CD4-positive, alpha-beta T cell (primary cell): ENCODE measurements at regions not wholly inside any gene's neighbourhood (a gene's known extent, or its start where the extent isn't known, plus 50 kb on each side); places are given as distances from the start of the nearest gene placed in this dataset.

Experiments
- ATAC-seq: fragments of 200-7000 bp; cut with Tn5 transposase; one replicate; pipeline ENCODE4 v1.10.0; 2022; ENCODE audit warnings: mild to moderate bottlenecking; ENCODE audit not compliant: poor library complexity
- CTCF ChIA-PET: fragments of 350-600 bp; sonication (Branson Sonifier 250); formaldehyde crosslinking; loops from one replicate; lab custom pipeline; 2021; ENCODE audit warnings: antibody characterized with exemption, inconsistent platforms; lab: Charles Lee
- POLR2A ChIA-PET: fragments of 350-600 bp; sonication (Branson Sonifier 250); formaldehyde crosslinking; loops from one replicate; lab custom pipeline; 2021; ENCODE audit warnings: antibody characterized with exemption, inconsistent platforms; lab: Charles Lee
- DNase-seq, 14 experiments: peaks; one replicate each; pipeline ENCODE4 v3.0.0-alpha.2; 2013 to 2020; ENCODE audit warnings: mixed read lengths in 2 of 14
- H3K27ac ChIP-seq, 2 donors: one replicate each; pipeline versions ENCODE4 v1.5.1 to v1.7.0; 2013; ENCODE audit warnings: low read length in 2 of 2, low read depth in 1 of 2, mild to moderate bottlenecking in 1 of 2
- H3K27me3 ChIP-seq, 2 experiments: 1 replicate in 1 of 2; 2 replicates in 1 of 2; pipeline versions ENCODE4 v1.6.1 to v1.7.0; 2013; ENCODE audit warnings: low read length in 2 of 2, control low read depth in 1 of 2, mild to moderate bottlenecking in 1 of 2, moderate library complexity in 1 of 2; ENCODE audit not compliant: insufficient read depth in 2 of 2, control insufficient read depth in 1 of 2
- H3K36me3 ChIP-seq: one replicate; pipeline ENCODE4 v1.6.1; 2013; ENCODE audit warnings: low read length, control low read depth; ENCODE audit not compliant: insufficient read depth
- H3K4me1 ChIP-seq: one replicate; pipeline ENCODE4 v1.6.1; 2013; ENCODE audit warnings: low read length, control low read depth; ENCODE audit not compliant: insufficient read depth
- H3K4me3 ChIP-seq: one replicate; pipeline ENCODE4 v1.5.1; 2013; ENCODE audit warnings: mild to moderate bottlenecking, low read length, moderate library complexity
- H3K9me3 ChIP-seq, 2 experiments: 1 replicate in 1 of 2; 2 replicates in 1 of 2; pipeline versions ENCODE4 v1.6.1 to v1.7.0; 2013; ENCODE audit warnings: low read length in 2 of 2, mild to moderate bottlenecking in 2 of 2, control low read depth in 1 of 2, moderate library complexity in 1 of 2; ENCODE audit not compliant: control insufficient read depth in 1 of 2, insufficient read depth in 1 of 2
- H3K27ac Mint-ChIP-seq: one replicate; pipeline ENCODE4 v1.8.0; 2020; ENCODE audit warnings: mixed read lengths
- H3K27me3 Mint-ChIP-seq: one replicate; pipeline ENCODE4 v1.8.0; 2021; ENCODE audit warnings: mixed read lengths
- H3K36me3 Mint-ChIP-seq: one replicate; pipeline ENCODE4 v1.8.0; 2021; ENCODE audit warnings: low read depth, mixed read lengths
- H3K4me1 Mint-ChIP-seq: one replicate; pipeline ENCODE4 v1.8.0; 2021; ENCODE audit warnings: low read depth, mixed read lengths
- H3K4me3 Mint-ChIP-seq: one replicate; pipeline ENCODE4 v1.8.0; 2020; ENCODE audit warnings: mild to moderate bottlenecking, mixed read lengths
- H3K9me3 Mint-ChIP-seq: one replicate; pipeline ENCODE4 v1.8.0; 2020; ENCODE audit warnings: mixed read lengths
- CTCF ChIP-seq: fragments of 200-600 bp; IDR thresholded peaks from one replicate; pipeline ENCODE4 v1.8.0; 2022; ENCODE audit warnings: antibody characterized with exemption, mild to moderate bottlenecking
- intact Hi-C, 2 experiments: fragments of 100-400 bp; cut with DNase I in 1 of 2; cut with micrococcal nuclease in 1 of 2; formaldehyde crosslinking; loops; one replicate each; pipeline versions ENCODE4 v1.15.1 to v1.9.0; 2023 to 2025; cut with DNase I, micrococcal nuclease

GRCh38 chr17:45718791-45719190, 65.3 kb upstream of the CRHR1 start:
- Mint-ChIP-seq H3K4me3 (no peak overlapping the region), H3K36me3 (no peaks in the 10 kb centered on the region), H3K4me1 (no peaks in the 10 kb centered on the region), H3K27ac (no peak overlapping the region), H3K27me3 (peaks cover 59% of the 10 kb centered on the region), H3K9me3 (peaks cover under 1% of the 10 kb centered on the region)
- POLR2A ChIA-PET = no interaction called here
- ATAC-seq (no peak), DNase-seq (no peak)
- H3K4me1 ChIP-seq = no peaks in the 10 kb centered on the region
- peaks cover 5 to 9% of the 10 kb centered on the region in 2 experiments for H3K27me3 ChIP-seq
- H3K27ac ChIP-seq = no peak overlapping the region
- intact Hi-C loops = no loop called here
- H3K9me3 ChIP-seq = no peaks in the 10 kb centered on the region
- TF ChIP-seq CTCF = no peak
- no peaks in the 10 kb centered on the region for H3K36me3 ChIP-seq
- H3K4me3 ChIP-seq = no peak overlapping the region
- CTCF ChIA-PET = no interaction called here

DNA sequence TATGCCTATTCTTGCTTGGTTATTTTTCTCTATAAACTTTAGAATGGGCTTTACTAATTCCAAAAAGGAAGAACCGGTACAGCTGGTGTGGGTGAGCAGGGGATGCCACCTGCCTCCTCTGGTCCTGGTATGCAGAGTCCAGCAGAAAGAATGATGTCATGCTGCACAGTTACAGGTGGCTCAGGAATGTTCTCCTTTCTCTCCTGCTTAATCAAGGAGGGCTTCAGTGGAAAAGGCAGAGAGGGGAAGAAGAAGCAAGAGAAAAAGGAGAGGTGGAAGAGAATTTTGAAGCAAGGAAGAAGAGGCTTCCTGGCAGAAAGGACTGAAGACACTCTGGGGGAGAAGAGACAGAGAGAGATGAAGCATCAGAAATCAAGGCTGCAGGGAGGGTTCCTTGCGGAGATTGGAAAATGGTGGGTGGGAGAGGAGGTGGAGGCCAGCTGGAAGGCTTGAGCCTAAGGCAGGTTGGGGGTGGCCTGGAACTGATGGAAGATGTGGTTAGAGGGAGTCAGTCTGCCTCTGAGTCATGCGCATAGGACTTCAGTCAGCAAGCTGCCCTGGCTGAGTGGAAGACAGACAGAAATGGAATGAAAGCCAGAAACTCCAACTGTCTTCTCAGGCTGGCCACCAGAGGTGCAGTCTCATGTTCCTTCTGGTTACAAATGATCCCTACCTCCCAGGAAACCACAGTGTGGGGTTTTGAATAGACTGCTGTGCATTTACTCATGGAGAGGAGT, 64.6 kb upstream of the CRHR1 start:
- Mint-ChIP-seq H3K4me1 (no peaks in the 10 kb centered on the region), H3K36me3 (no peaks in the 10 kb centered on the region), H3K27me3 (peaks cover 61% of the 10 kb centered on the region), H3K9me3 (peaks cover 3% of the 10 kb centered on the region), H3K4me3 (no peak overlapping the region), H3K27ac (no peak overlapping the region)
- H3K27ac ChIP-seq = no peak overlapping the region
- no peak overlapping the region for H3K4me3 ChIP-seq
- POLR2A ChIA-PET = no interaction called here
- DNase-seq (no peak), ATAC-seq (no peak)
- CTCF ChIA-PET = no interaction called here
- H3K27me3 ChIP-seq = peaks cover 5 to 13% of the 10 kb centered on the region in 2 experiments
- H3K4me1 ChIP-seq = no peaks in the 10 kb centered on the region
- intact Hi-C loops = no loop called here
- TF ChIP-seq CTCF = no peak
- peaks cover 0 to under 1% of the 10 kb centered on the region in 2 experiments for H3K9me3 ChIP-seq
- H3K36me3 ChIP-seq = no peaks in the 10 kb centered on the region

- CTCF ChIA-PET = no interaction called here
Measured at GRCh38 chr17:45720386-45720785, 63.7 kb upstream of the CRHR1 start.

More at GRCh38 chr17:45720386-45720785, 63.7 kb upstream of the CRHR1 start:
- H3K27ac ChIP-seq = no peak overlapping the region
- Mint-ChIP-seq H3K4me3 (no peak overlapping the region), H3K4me1 (no peaks in the 10 kb centered on the region), H3K27me3 (peaks cover 63% of the 10 kb centered on the region), H3K27ac (no peak overlapping the region), H3K36me3 (no peaks in the 10 kb centered on the region), H3K9me3 (peaks cover 3% of the 10 kb centered on the region)
- H3K4me3 ChIP-seq = no peak overlapping the region
- no peak for TF ChIP-seq CTCF
- no peaks in the 10 kb centered on the region for H3K36me3 ChIP-seq
- H3K27me3 ChIP-seq = peaks cover 5 to 13% of the 10 kb centered on the region in 2 experiments
- H3K9me3 ChIP-seq = peaks cover 0 to 3% of the 10 kb centered on the region in 2 experiments
- ATAC-seq (no peak), DNase-seq (no peak)
- no peaks in the 10 kb centered on the region for H3K4me1 ChIP-seq
- POLR2A ChIA-PET = no interaction called here
- intact Hi-C loops = no loop called here
